Mucosa of gallbladder (tissue), 1 donor: ENCODE measurements at regions not wholly inside any gene's neighbourhood (a gene's known extent, or its start where the extent isn't known, plus 50 kb on each side); places are given as distances from the start of the nearest gene placed in this dataset.

Source experiments
- DNase-seq: peaks from one replicate; pipeline ENCODE4 v3.0.0-alpha.2; 2020; ENCODE audit warnings: low spot score
- donor health status: DM: no; HTN: no; CAD: no.

GRCh38 chr3:74507691-74508090 is 106.8 kb downstream of the CNTN3 start:
- no peak for DNase-seq

- DNase-seq, result no peak
Measured at GRCh38 chr3:74506246-74506645, 108.2 kb downstream of the CNTN3 start.

GRCh38 chr3:74501007-74501406 is 113.5 kb downstream of the CNTN3 start:
- DNase-seq, result no peak

GRCh38 chr3:74500257-74500656 is 114.2 kb downstream of the CNTN3 start:
- no peak for DNase-seq

- no peak for DNase-seq
Measured at GRCh38 chr3:74491874-74492273, 122.6 kb downstream of the CNTN3 start.

- no peak for DNase-seq
Measured at GRCh38 chr3:74489050-74489792, 125.2 kb downstream of the CNTN3 start.

- DNase-seq, result no peak
Measured at GRCh38 chr3:74479915-74480314, 134.5 kb downstream of the CNTN3 start.

- no peak for DNase-seq
Measured at GRCh38 chr3:74470313-74470712, 144.1 kb downstream of the CNTN3 start.

- DNase-seq, result no peak
Measured at GRCh38 chr3:74469713-74470112, 144.7 kb downstream of the CNTN3 start.

- DNase-seq, result no peak
Measured at GRCh38 chr3:74469151-74469550, 145.3 kb downstream of the CNTN3 start.

GRCh38 chr3:74465715-74466410 is 148.6 kb downstream of the CNTN3 start:
- DNase-seq, result no peak

GRCh38 chr3:74463515-74463914 is 150.9 kb downstream of the CNTN3 start:
- DNase-seq, result peak; percentile 13

- DNase-seq, result no peak
Measured at GRCh38 chr3:74456166-74456565, 158.3 kb downstream of the CNTN3 start.

GRCh38 chr3:74447221-74447620 is 167.2 kb downstream of the CNTN3 start:
- DNase-seq, result no peak

GRCh38 chr3:74445541-74445940 is 168.9 kb downstream of the CNTN3 start:
- DNase-seq, result no peak

GRCh38 chr3:74443102-74443501 is 171.4 kb downstream of the CNTN3 start:
- DNase-seq, result peak; percentile 36

GRCh38 chr3:74442683-74443082 is 171.8 kb downstream of the CNTN3 start:
- no peak for DNase-seq

GRCh38 chr3:74442068-74442467 is 172.4 kb downstream of the CNTN3 start:
- no peak for DNase-seq

- no peak for DNase-seq
Measured at GRCh38 chr3:74436184-74436583, 178.3 kb downstream of the CNTN3 start.

GRCh38 chr3:74435631-74436030 is 178.8 kb downstream of the CNTN3 start:
- DNase-seq, result no peak

GRCh38 chr3:74434406-74434805 is 180.1 kb downstream of the CNTN3 start:
- DNase-seq, result no peak

- DNase-seq, result no peak
Measured at GRCh38 chr3:74426571-74426970, 187.9 kb downstream of the CNTN3 start.

GRCh38 chr3:74423867-74424266 is 190.6 kb downstream of the CNTN3 start:
- DNase-seq, result no peak
